ENCODE measurements at regions not wholly inside any gene's neighbourhood (a gene's known extent, or its start where the extent isn't known, plus 50 kb on each side); places are given as distances from the start of the nearest gene placed in this dataset.

GRCh38 chr3:171955598-171955997 is 83.8 kb upstream of the FNDC3B start:
- Histone ChIP-seq H3K27me3 (replicated peaks; ENCODE audit: insufficient read depth) (no peaks in the 10 kb centered on the region), H3K27ac (no peak overlapping the region), H3K36me3 (no peaks in the 10 kb centered on the region), H3K4me3 (no peak overlapping the region), H3K4me1 (replicated peaks) (no peaks in the 10 kb centered on the region), H3K9me3 (no peaks in the 10 kb centered on the region)
- no peak for DNase-seq (ENCODE audit: low spot score)
- no peak for TF ChIP-seq POLR2AphosphoS5 (IDR thresholded peaks at IDR 0.05)
- no peak for TF ChIP-seq CTCF (IDR thresholded peaks at IDR 0.05)
- TF ChIP-seq POLR2A (IDR thresholded peaks at IDR 0.05), result no peak
- intact Hi-C loops (cut with DNase I), result no loop called here
- WGBS, result 94% methylated on average over 3 of the region's 3 CpGs

- Histone ChIP-seq H3K9me3 (no peaks in the 10 kb centered on the region), H3K4me1 (replicated peaks) (no peaks in the 10 kb centered on the region), H3K27me3 (replicated peaks; ENCODE audit: insufficient read depth) (no peaks in the 10 kb centered on the region), H3K4me3 (no peak overlapping the region), H3K27ac (no peak overlapping the region), H3K36me3 (no peaks in the 10 kb centered on the region)
- TF ChIP-seq POLR2AphosphoS5 (IDR thresholded peaks at IDR 0.05) (no peak), CTCF (IDR thresholded peaks at IDR 0.05) (no peak)
- 94% methylated on average over 13 of the region's 13 CpGs for WGBS
- no peak for DNase-seq (ENCODE audit: low spot score)
- intact Hi-C loops (cut with DNase I), result no loop called here
Measured at GRCh38 chr3:171956181-171956683, 83.1 kb upstream of the FNDC3B start.

GRCh38 chr3:171956705-171957104 is 82.7 kb upstream of the FNDC3B start:
- Histone ChIP-seq H3K27me3 (replicated peaks; ENCODE audit: insufficient read depth) (no peaks in the 10 kb centered on the region), H3K36me3 (no peaks in the 10 kb centered on the region), H3K4me1 (replicated peaks) (no peaks in the 10 kb centered on the region), H3K4me3 (no peak overlapping the region), H3K9me3 (no peaks in the 10 kb centered on the region), H3K27ac (no peak overlapping the region)
- WGBS, result 74% methylated on average over 2 of the region's 2 CpGs
- no peak for TF ChIP-seq POLR2A (IDR thresholded peaks at IDR 0.05)
- TF ChIP-seq POLR2AphosphoS5 (IDR thresholded peaks at IDR 0.05), result no peak
- no peak for TF ChIP-seq CTCF (IDR thresholded peaks at IDR 0.05)
- intact Hi-C loops (cut with DNase I), result no loop called here
- DNase-seq (ENCODE audit: low spot score), result no peak

GRCh38 chr3:171959532-171960089 is 79.8 kb upstream of the FNDC3B start:
- intact Hi-C loops (cut with DNase I), result no loop called here
- Histone ChIP-seq H3K4me3 (no peak overlapping the region), H3K27me3 (replicated peaks; ENCODE audit: insufficient read depth) (no peaks in the 10 kb centered on the region), H3K27ac (no peak overlapping the region), H3K4me1 (replicated peaks) (no peaks in the 10 kb centered on the region), H3K36me3 (no peaks in the 10 kb centered on the region), H3K9me3 (no peaks in the 10 kb centered on the region)
- no peak for DNase-seq (ENCODE audit: low spot score)
- TF ChIP-seq POLR2AphosphoS5 (IDR thresholded peaks at IDR 0.05), result no peak
- TF ChIP-seq CTCF (IDR thresholded peaks at IDR 0.05), result no peak
- no peak for TF ChIP-seq POLR2A (IDR thresholded peaks at IDR 0.05)
- WGBS, result 64% methylated on average over 10 of the region's 10 CpGs

GRCh38 chr3:171960159-171960558 is 79.2 kb upstream of the FNDC3B start:
- WGBS, result 91% methylated on average over 4 of the region's 4 CpGs
- DNase-seq (ENCODE audit: low spot score), result no peak
- H3K4me3 ChIP-seq, result no peak overlapping the region
- TF ChIP-seq CTCF (IDR thresholded peaks at IDR 0.05) (no peak), POLR2A (IDR thresholded peaks at IDR 0.05) (no peak), POLR2AphosphoS5 (IDR thresholded peaks at IDR 0.05) (no peak)
- H3K27ac ChIP-seq, result no peak overlapping the region
- H3K9me3 ChIP-seq, result no peaks in the 10 kb centered on the region
- H3K27me3 ChIP-seq (replicated peaks; ENCODE audit: insufficient read depth), result no peaks in the 10 kb centered on the region
- no peaks in the 10 kb centered on the region for H3K4me1 ChIP-seq (replicated peaks)
- H3K36me3 ChIP-seq, result no peaks in the 10 kb centered on the region
- intact Hi-C loops (cut with DNase I), result no loop called here

Data from prostate gland (tissue), 2 donors.